GM10266 (cell line): ENCODE measurements at regions not wholly inside any gene's neighbourhood (a gene's known extent, or its start where the extent isn't known, plus 50 kb on each side); places are given as distances from the start of the nearest gene placed in this dataset.

Experiments
- DNase-seq: peaks from one replicate; pipeline ENCODE4 v3.0.0; 2012; ENCODE audit errors: extremely low spot score
- CTCF ChIP-seq: IDR thresholded peaks from 2 replicates; pipeline ENCODE4 v1.5.1; 2012; ENCODE audit warnings: mild to moderate bottlenecking, low read depth; ENCODE audit not compliant: control insufficient read depth, insufficient read depth; ENCODE audit errors: missing control alignments

- DNase-seq = no peak
- no peak for TF ChIP-seq CTCF
These were observed 376.0 kb downstream of the C12orf75 start for GRCh38 chr12:105706321-105706972.

- DNase-seq = no peak
- TF ChIP-seq CTCF = no peak
These were observed 376.5 kb downstream of the C12orf75 start for GRCh38 chr12:105706973-105707334.

GRCh38 chr12:105713606-105714305 lies 383.3 kb downstream of the C12orf75 start:
- no peak for DNase-seq
- no peak for TF ChIP-seq CTCF

- no peak for TF ChIP-seq CTCF
- no peak for DNase-seq
These were observed 386.1 kb downstream of the C12orf75 start for GRCh38 chr12:105716621-105717020.

GRCh38 chr12:105721051-105721825 lies 390.7 kb downstream of the C12orf75 start:
- TF ChIP-seq CTCF = no peak
- DNase-seq = no peak

- TF ChIP-seq CTCF = no peak
- no peak for DNase-seq
These were observed 391.4 kb downstream of the C12orf75 start for GRCh38 chr12:105721891-105722290.
